SW480 (cell line): ENCODE measurements at regions not wholly inside any gene's neighbourhood (a gene's known extent, or its start where the extent isn't known, plus 50 kb on each side); places are given as distances from the start of the nearest gene placed in this dataset.
"Not testable (repeated sequence)": the region's sequence is repeated elsewhere in the genome, so short reads cannot be mapped to it uniquely, and the experiment has no call there.

ENCODE experiments used
- DNase-seq: peaks from one replicate; pipeline ENCODE4 v3.0.0-alpha.2; 2016; ENCODE audit warnings: low spot score

GRCh38 chr2:13696601-13697000 is 935.9 kb upstream of the LRATD1 start:
- no peak for DNase-seq

GRCh38 chr2:13698847-13699246 is 933.7 kb upstream of the LRATD1 start:
- DNase-seq = no peak

DNA sequence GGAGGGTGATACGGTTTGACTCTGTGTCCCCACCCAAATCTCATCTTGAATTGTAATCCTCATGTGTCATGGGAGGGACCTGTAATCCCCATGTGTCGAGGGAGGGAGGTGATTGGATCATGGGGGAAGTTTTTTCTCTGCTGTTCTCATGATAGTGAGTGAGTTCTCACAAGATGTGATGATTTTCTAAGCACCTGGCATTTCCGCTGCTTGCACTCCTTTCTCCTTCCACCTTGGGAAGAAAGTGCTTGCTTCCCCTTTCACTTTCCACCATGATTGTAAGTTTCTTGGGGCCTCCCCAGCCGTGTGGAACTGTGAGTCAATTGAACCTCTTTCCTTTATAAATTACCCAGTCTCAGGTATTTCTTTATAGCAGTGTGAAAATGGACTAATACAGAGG is 932.6 kb upstream of the LRATD1 start:
- DNase-seq = not testable (repeated sequence)

GRCh38 chr2:13711154-13711553 is 921.4 kb upstream of the LRATD1 start:
- no peak for DNase-seq

- no peak for DNase-seq
Measured at GRCh38 chr2:13714466-13714865, 918.1 kb upstream of the LRATD1 start.

GRCh38 chr2:13725945-13726344 is 906.6 kb upstream of the LRATD1 start:
- no peak for DNase-seq

- no peak for DNase-seq
Measured at GRCh38 chr2:13745330-13745729, 887.2 kb upstream of the LRATD1 start.

GRCh38 chr2:13751955-13752354 is 880.6 kb upstream of the LRATD1 start:
- DNase-seq = no peak

GRCh38 chr2:13758412-13758811 is 874.1 kb upstream of the LRATD1 start:
- DNase-seq = no peak

DNA sequence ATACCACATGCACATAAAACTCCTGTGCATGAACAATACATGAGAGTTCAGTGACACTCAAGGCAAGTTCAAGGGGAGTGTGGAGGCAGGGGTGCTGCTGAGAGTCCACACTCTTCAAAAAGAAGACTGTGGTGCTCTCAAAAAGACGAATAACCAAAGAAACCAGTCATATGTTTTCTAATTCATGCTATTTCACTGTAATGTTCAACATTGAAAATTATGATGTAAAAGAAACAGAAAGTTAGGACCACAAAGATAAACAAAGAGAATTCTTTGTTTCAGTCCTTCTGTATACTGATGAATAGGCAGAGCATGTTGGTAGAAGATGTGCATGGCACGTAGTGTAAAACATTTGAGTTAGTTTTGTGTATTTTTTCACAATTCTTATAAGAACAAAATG is 864.2 kb upstream of the LRATD1 start:
- no peak for DNase-seq

- no peak for DNase-seq
Measured at GRCh38 chr2:13770279-13770678, 862.2 kb upstream of the LRATD1 start.

GRCh38 chr2:13779996-13780395 is 852.5 kb upstream of the LRATD1 start:
- DNase-seq = no peak

DNA sequence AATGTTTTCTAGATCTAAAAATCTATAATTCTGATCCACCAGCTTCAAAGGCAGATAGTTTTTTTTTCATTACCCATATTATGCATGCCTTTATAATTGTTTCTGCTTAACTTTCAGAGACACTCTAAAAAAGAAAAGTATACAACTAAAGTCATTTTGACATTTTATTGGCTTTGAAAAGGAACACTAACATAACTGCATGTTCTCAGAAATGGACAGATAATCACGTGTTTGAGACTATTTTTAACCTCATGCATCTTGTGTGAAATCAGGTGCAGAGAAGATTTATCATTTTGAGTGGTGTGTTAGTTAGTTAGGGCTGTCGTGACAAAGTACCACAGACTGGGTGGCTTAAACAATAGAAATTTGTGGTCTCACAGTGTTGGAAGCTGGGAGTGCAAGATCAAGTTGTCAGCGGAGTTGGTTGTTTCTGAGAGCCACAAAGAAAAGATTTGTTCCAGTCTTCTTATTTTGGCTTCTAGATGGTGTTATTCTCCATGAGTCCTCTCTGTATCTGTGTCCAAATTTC is 841.4 kb upstream of the LRATD1 start:
- DNase-seq = no peak

GRCh38 chr2:13806539-13806938 is 826.0 kb upstream of the LRATD1 start:
- no peak for DNase-seq

GRCh38 chr2:13813236-13813635 is 819.3 kb upstream of the LRATD1 start:
- no peak for DNase-seq

DNA sequence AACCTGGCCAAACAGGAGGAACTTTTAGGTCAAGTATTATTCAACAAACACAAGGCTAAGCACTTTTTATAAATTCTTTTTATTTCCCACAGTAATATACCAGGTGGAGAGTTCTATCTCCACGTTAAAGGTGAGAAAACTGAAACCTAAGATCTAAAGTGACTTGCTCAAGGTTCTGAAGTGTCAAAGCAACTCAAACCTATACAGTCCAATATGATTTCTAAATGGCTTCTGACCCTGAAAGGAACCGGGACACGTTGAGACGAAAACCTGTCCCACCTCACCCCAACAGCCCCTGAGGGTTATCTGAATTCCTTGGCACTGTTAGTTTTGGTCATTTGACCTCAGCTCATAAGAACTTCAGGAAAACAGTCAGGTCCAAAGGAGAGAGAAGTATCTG is 814.5 kb upstream of the LRATD1 start:
- no peak for DNase-seq

- no peak for DNase-seq
Measured at GRCh38 chr2:13819896-13820295, 812.6 kb upstream of the LRATD1 start.

GRCh38 chr2:13821255-13821880 is 811.1 kb upstream of the LRATD1 start:
- DNase-seq = no peak

DNA sequence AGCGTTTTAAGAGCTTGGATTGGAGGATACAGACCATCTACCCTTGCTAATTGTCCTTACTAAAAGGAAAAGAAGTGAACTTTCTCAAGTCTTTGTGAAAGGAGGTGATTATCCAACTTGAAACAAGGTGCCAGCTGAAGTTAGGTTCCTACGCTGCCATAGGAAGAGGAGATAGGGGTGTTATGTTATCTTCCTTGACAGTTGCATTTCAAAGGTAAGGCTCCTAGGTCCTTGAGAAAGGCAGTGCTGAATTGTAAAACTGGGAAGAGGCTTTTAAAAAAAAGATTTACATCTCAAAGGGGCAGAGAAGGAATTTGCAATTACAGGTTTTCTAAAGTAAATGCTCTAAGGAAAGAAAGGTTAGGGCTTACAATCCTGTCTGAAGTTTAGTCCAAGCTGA is 810.2 kb upstream of the LRATD1 start:
- no peak for DNase-seq

DNA sequence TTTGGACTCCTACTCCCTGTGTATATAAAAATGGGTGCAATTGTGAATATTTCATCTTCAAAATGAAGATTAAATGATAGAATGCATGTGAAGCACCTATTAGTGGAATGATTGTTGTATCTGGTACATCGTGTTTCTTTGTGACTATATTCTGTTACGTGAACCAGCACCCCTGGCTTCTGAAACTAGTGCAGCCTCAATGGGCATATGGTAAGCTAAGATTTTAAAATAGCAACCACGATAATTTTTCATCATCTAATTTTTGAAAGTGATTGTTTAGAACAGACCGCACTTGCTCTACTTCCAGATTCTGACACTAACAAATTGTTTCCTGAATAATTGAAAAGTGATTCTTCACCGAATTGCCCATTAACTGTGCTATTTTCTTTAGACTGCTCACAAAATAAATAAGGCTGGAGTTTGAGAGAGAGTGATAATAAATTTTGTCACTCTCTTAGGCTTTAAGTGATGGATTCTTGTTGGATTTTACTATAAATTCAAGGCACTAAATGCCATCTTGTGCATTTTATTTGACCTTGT is 806.1 kb upstream of the LRATD1 start:
- DNase-seq = no peak

- no peak for DNase-seq
Measured at GRCh38 chr2:13858626-13859025, 773.9 kb upstream of the LRATD1 start.

DNA sequence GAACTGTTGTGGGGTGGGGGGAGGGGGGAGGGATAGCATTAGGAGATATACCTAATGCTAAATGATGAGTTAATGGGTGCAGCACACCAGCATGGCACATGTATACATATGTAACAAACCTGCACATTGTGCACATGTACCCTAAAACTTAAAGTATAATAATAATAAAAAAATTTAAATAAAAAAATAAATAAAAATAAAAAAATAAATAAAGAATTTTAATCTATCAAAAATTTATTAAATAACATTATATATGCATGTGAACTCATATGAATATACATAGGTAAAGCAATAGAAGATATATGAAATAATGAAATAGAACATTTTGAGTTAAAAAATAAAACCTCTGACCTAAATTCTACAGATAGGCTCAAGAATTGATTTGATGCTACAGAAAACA is 764.2 kb upstream of the LRATD1 start:
- DNase-seq = not testable (repeated sequence)

DNA sequence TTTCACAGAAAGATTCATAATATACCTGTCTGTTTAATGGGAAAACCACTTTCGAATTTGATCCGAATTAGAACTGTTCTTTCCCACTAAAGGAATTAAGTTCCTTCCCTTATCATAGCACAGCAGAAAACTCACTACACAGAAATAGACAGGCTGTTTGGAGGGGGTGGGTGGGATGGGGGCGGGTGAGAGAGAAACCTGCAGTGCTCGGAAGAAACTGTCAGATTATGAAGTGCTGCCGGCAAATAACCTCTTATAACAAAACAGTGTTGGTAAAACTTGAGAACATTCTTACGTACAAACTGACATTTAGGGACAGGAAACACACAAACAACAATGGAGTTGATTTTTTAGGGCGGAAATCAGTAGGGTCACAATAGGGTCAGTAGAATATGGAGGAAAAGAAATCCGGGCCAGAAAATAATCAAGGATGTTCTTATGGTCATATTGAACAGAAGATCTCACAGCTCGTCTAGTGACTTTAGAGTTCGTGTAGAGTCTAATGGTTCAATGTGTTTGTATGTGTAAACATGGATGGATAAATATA is 756.0 kb upstream of the LRATD1 start:
- DNase-seq = no peak

- no peak for DNase-seq
Measured at GRCh38 chr2:13877571-13877970, 754.9 kb upstream of the LRATD1 start.
